Activated naive CD4-positive, alpha-beta T cell treated with Interleukin-2 at 50 U/mL for 16 hours (primary cell): ENCODE measurements at regions not wholly inside any gene's neighbourhood (a gene's known extent, or its start where the extent isn't known, plus 50 kb on each side); places are given as distances from the start of the nearest gene placed in this dataset.
"Not testable (repeated sequence)": the region's sequence is repeated elsewhere in the genome, so short reads cannot be mapped to it uniquely, and the experiment has no call there.

Experiments used
- DNase-seq: peaks from one replicate; pipeline ENCODE4 v3.0.0-alpha.2; 2020

DNA sequence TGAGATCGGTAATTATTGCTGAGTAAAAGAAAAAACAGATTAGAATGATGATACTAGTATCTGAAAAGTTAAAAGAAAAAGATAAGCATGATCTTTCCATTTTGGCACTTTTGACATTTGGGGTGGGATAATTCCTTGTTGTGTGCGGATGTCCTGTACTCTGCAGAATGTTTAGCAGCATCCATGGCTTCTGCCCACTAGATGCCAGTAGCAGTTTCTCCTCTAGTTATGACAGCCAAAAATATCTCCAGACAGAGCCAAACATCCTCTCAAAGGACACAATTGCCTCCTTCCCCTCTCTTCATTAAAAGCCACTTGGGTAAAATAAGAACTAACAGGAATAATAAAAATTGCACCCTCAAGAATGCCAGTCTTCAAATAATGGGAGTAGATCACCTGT, 468.8 kb upstream of the GRM7 start:
- no peak for DNase-seq

DNA sequence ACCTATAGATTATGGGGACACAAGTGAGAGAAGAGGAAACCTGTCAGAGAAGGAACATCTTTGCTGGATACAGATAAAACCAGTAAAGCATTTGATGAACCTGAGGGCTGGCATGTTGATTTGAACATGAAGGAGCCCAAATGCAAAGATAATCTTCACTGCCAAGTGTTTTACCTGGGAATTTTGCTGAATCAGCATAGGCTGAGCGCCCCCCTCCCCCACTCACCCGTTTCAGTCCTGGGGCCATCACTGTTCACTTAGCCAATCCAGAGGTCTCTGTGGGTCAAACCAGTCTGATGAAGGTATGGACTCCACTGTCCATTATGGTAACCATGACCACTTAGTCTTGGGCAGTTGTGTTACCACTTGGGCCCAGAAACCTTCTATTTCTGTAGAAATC, 466.0 kb upstream of the GRM7 start:
- DNase-seq: no peak

DNA sequence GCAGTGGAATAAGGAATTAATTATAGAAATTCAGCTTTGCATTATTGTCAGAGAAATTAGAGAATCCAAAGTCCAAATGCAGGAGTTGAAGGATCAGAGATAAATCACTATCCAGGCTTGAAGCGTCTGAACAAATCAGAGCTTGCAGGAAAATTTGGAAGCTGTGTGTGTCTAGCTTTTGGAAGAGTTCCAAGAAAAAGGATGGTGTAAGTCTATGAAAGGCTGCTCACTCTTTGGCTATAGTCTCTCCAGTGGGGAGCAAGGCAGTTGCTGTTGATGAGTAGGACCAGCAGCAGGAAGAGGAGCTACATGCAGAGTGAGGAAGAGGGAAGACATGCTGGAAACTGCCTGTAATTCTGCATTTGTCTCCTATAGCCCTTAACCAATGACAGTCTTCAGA, 464.3 kb upstream of the GRM7 start:
- DNase-seq: no peak

DNA sequence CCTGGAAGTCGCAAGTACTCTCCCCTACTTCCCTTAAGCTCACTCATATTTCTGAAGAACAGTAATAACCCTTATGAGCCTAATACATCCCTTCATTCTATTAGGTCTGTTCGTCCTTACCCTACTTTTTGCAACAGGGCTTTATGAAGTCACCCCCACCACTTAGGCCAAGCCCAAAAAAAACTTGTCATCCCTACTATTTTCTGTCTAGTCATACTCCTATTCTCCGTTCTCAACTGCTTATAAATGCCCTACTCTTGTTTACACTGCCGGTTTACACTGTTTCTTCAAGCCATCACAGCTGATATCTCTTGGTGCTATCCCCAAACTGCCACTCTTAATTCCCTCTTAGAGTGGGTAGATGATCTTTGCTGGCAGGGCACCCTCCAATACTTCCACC, 458.2 kb upstream of the GRM7 start:
- not testable (repeated sequence) for DNase-seq

DNA sequence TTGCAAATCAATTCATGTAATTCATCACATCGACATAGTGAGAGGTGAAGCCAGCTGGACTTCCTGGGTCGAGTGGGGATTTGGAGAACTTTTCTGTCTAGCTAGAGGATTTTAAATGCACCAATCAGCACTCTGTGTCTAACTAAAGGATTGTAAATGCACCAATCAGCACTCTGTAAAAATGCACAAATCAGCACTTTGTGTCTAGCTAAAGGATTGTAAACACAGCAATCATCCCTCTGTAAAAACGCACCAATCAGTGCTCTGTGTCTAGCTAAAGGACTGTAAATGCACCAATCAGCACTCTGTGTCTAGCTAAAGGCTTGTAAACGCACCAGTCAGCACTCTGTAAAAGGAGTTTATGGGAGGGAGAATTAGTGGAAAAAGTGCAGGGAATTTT, 454.0 kb upstream of the GRM7 start:
- not testable (repeated sequence) for DNase-seq

DNA sequence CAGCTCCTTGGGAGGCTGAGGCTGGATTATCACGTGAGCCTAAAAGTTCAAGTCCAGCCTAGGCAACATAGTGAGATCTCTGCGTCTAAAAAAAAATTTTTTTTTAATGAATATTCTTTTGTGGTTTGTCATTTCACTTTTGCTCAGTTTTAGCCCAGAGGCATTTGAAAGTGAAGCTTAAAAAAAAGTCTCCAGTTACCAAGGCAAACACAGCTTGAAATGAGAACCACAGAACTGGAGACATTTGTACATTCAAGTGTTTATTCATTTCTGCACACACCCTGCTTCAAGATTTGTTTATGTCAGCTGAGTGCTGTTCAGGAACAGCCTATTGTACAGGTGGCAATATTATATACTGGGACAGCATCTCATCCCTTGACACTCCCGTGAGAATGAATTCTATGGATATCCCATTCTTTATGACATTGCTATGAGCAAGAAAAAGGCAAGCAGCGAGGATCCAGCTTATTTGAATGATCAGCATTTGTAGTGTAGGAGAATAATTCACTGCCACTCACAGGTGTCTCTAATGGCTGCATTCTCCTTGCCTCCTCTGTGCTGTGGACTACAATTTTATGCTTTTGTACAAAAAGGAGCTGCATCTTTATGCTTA, 444.8 kb upstream of the GRM7 start:
- no peak for DNase-seq

GRCh38 chr3:6417174-6417573, 443.7 kb upstream of the GRM7 start:
- DNase-seq: no peak

GRCh38 chr3:6418485-6418884, 442.4 kb upstream of the GRM7 start:
- no peak for DNase-seq

- DNase-seq: no peak
Measured at GRCh38 chr3:6421666-6422445, 439.1 kb upstream of the GRM7 start.

DNA sequence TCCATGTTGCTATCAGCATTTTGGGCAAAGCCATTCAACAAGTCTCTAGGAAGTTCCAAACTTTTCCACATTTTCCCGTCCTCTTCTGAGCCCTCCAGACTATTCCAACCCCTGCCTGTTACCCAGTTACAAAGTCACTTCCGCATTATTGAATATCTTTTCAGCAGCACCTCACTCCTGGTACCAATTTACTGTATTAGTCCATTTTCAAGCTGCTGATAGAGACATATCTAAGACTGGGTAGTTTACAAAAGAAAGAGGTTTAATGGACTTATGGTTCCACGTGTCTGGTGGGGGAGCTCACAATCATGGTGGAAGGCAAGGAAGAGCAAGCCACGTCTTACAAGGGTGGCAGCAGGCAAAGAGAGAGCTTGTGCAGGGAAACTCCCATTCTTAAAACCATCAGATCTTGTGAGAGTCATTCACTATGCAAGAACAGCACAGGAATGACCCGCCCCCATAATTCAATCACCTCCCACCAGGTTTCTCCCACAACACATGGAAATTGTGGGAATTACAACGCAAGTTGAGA, 435.6 kb upstream of the GRM7 start:
- DNase-seq: no peak

GRCh38 chr3:6428276-6428675, 432.6 kb upstream of the GRM7 start:
- not testable (repeated sequence) for DNase-seq

DNA sequence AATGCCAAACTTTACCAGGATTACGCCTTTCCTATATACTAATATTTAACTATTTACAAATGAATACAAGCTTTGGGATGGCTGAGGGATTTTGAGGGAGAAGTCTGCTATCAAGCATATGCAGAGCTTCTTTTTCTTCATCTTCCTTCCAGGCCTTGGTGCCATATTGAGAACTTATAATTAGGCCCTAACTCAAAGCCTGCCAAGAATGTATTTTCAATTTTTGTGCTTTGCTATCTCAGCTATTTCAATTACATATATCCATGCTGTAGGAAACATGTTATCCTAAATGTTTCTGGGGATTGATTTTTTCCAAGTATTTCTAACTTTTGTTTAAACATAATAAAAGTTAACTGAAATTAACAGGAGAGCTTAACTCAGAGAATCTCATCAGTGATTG, 425.0 kb upstream of the GRM7 start:
- DNase-seq: no peak

- no peak for DNase-seq
Measured at GRCh38 chr3:6437631-6438030, 423.3 kb upstream of the GRM7 start.

DNA sequence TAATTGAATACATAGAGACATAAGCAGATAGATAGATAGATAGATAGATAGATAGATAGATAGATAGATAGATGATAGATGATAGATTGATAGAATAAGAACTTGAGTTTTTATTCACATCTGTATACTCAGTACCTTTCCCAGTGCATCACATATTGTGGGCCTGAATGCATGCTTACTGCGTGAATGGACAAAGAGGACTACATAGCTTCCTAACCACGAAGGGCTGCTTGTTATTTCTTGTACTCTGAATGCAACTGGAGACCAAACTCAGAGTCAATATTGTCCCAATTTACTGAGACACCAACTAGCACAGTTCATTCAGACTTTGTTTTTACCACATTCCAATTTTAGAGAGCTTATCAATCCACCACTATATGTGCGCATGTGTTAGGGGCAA, 422.9 kb upstream of the GRM7 start:
- no peak for DNase-seq

DNA sequence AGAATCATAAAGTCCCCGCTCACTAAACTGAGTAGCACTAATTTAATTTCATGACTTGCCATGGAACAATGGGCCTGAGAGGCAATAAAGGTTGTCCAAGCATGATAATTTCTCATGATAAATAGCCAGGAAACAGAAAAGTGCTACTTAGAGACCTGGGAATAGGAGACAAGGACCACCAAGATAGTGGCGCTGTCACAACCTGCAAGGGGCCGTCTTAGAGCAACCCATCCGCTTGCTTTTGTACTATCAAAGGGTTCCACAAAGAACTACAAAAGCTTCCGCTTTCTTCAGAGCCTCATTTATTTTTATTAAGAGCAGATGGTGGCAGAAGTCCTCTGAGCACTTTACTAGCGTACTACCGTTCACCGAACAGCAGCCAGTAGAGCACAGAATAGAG, 421.7 kb upstream of the GRM7 start:
- DNase-seq: no peak

DNA sequence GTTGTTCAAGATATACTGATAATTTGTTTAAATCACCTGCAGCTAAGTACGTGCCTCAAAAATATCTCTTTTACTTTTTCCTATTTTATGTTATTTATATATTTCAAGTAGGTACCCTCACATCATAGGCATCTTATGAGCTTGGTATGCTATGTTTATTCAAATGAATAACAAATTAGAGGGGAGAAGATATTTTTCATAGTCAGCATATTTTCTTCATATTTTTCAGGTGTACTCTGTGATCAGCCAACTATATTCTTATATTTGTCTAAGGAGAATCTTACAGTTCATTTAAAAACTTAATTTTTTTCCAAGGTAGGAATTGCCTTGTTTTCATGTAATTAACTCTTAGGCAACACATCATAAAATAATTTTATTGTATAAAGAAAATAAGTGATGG, 421.1 kb upstream of the GRM7 start:
- DNase-seq: no peak

- DNase-seq: no peak
Measured at GRCh38 chr3:6444888-6445658, 415.8 kb upstream of the GRM7 start.

DNA sequence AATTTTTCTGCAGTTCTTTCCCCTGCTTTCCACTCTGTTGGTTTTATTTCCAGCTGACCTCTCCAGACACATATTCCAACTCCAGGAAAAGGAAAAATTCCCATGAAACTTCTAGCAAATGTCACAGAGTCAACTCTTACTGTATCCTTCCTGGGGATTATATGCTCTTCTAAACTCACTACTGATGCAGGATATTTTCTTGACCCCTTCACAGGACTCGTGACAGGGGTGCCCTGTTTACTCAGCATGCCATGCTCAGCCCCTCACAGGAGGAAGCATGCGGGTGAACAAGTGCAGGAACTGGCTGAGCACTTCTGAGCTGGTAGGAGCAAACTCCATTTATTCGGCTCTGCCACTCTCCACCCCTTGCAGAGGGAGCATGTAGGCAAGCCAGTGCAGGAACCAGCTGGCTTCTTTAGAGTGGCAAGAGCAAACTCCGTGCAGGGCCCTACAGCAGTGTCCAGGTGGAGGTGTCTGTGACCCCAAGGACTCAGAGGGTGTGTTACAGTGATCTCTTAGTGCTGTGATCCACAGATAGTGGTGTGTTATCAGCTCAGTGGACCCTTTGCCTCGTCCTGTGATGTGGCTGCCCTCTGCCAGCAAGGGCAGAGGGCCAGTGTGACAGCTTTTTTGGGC, 413.6 kb upstream of the GRM7 start:
- DNase-seq: no peak

DNA sequence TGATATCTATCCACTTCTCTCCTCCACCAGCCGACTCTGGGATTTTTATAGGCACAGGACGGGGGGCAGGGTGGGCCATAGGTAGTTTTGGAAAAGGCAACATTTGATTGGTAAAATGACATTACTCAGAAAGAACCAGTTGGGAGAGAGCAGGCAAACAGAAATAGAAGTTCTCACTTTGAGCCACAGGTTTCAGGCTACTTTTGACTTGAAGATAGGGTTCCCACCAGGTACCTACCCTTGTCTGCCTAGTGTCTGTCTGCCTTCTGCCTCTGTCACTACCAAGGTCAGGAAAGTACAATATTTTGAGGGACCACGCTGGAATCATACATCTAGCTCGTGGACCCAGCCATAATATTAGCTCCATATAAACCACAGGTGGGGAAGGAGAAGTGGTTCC, 412.9 kb upstream of the GRM7 start:
- no peak for DNase-seq

DNA sequence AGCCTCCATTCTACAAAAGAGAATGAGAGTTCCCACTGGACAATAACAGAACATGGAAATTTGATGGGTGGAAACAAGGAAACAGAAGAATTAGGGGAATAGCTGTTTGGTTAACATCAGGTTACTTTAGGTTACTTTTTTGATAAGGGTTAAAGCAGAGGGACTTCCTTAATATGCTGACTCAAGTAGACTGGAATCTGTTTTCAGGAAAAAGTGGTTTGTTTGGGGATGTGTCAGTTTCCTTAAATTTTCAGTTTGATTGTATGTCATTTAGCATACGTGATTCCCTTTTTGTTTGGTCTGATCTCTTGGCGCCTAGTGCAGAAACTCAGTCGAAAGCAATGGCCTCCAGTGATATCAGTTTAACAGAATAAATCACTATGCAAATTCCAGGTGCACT, 411.8 kb upstream of the GRM7 start:
- no peak for DNase-seq

DNA sequence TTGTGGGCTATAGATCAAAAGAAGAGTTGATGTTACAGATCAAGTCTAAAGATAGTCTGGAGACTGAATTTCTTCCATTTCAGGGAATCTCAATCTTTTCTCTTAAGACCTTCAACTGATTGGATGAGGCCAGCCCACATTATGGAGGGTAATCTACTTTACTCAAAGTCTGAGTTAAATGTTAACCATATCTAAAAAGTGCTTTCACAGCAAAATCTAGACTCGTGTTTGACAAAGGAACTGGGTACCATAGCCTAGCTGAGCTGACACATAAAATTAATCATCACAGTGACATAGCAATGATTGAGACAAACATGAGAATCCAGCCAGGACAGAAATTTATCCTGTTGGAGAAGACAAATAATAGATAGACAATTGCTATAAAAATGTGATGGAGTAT, 407.9 kb upstream of the GRM7 start:
- DNase-seq: no peak

DNA sequence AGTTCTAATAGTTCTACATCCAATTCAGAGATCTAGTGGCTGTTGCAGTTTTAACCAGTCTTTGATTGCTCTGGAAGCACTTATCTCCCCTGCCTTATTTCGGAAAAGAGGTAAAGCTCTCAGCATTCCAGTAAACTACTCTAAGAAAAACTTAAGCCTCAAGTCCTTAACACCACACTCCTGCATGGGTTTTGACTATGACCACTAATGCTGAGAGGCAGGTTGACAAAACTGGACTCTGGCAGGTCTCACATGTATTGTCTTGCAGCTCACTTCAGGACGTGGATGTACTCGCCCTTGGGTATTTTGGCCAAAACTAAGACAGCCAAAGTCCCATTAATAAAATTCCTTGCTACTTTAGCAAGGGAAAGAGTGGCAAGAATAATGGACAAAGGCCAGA, 405.9 kb upstream of the GRM7 start:
- no peak for DNase-seq

DNA sequence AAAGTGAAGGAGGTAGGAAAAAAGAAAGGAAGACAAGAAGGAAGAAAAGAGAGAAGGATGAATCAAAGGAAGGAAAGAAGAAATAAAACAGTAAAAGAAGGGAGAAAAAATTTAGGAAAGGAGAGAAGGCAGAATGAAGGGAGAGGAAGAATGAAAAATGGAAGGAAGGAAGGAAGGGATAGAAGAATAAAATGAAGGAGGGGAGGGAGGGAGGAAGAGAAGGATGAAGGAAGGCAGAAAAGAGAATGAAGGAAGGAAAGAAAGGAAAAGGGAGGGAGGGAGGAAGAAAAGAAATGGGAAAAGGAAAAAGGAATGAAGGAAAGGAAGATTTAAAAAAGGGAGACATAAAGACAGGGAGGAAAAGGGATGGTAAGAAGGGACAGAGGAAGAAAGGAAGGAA, 393.7 kb upstream of the GRM7 start:
- no peak for DNase-seq
